T47D (cell line): ENCODE measurements at regions not wholly inside any gene's neighbourhood (a gene's known extent, or its start where the extent isn't known, plus 50 kb on each side); places are given as distances from the start of the nearest gene placed in this dataset.

Source experiments
- DNase-seq, 2 experiments: peaks; one replicate each; pipeline versions ENCODE4 v3.0.0 to v3.0.0-alpha.2; 2011 to 2012; ENCODE audit warnings: low read depth in 1 of 2, low spot score in 1 of 2
- JUND ChIP-seq: IDR thresholded peaks from 2 replicates; pipeline ENCODE4 v1.6.1; 2012; ENCODE audit warnings: low read depth
- in situ Hi-C: cut with HindIII; loops from 2 replicates; pipeline ENCODE4 v1.10.0; 2016; ENCODE audit warnings: low sequenced_read_pairs, low pct_unique_long_range_greater_than_20kb

DNA sequence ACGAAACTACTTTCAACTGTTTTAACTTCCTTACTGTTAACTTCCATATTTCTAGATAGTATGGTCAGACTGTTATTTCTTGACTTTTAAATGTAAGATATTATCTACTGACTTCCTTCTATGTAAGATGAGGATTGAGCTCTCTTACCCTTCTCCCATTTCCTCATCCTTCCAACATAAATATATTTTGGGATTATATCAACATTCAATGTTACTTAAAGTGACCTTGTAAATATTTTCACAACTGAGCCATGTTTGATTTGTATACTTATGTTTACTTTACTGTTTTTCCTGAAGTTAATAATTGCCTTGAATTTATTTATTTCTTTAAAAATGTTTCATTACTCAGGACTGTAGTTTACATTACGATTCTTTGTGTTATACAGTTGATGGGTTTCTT, 148.7 kb downstream of the ZIC5 start:
- in situ Hi-C loops: no loop called here
- DNase-seq: no peak
- TF ChIP-seq JUND: no peak

DNA sequence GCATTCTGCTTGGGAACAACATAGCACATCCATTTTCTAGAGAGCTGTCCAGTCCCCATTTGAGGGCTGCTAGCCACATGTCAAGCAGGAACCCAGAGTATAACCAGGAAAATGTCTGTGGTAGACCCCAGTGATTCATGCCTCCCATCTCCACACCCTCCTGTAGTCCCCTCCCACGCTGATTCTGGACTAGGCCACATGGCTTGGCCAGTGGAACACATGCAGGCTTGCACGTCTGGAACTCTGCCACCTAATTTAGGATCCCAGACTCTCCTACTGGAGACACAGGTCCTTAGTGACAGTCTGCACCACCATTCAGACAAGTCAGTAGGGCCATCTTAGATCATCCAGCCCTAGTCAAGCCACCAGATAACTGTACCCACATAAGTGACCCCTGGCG, 149.8 kb downstream of the ZIC5 start:
- no peak for DNase-seq
- no peak for TF ChIP-seq JUND
- in situ Hi-C loops: no loop called here

DNA sequence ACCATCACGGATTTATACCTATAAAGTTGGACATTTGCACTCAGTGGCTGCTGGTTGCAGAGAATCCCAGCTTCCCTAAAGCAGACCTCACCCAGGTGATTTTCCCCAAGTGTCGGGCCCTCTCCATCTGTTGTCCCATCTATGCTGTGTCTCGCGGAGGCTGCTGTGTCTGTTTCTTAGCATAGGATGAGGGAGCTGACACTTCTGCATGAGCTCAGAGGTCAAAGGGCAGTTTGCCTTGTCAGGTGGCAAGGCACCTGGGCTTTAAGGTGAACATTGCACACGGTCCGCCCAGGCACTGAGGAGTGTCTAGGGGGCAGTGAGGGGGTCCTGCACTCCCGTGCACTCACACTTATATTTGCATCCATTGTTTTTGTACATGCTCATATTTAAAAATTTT, 151.6 kb downstream of the ZIC5 start:
- no peak for DNase-seq
- in situ Hi-C loops: no loop called here
- TF ChIP-seq JUND: no peak

DNA sequence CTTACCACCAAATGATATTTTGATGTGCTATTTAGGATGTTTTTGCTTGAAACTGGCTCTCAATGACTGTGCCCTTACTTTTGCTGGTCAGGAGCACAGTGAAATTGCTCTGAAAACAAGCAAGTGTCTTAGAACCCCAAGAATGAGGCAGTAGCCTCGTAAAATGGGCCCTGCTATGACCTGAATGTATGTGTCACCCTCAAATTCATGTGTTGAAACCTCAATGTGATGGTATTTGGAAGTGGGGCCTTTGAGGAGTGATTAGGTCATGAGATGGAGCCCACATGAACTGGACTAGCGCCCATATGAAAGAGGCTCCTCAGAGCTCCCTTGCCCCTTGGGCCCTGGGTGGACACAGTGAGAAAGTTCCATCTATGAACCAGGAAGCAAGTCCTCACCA, 155.2 kb downstream of the ZIC5 start:
- in situ Hi-C loops: no loop called here
- DNase-seq: no peak
- TF ChIP-seq JUND: no peak

DNA sequence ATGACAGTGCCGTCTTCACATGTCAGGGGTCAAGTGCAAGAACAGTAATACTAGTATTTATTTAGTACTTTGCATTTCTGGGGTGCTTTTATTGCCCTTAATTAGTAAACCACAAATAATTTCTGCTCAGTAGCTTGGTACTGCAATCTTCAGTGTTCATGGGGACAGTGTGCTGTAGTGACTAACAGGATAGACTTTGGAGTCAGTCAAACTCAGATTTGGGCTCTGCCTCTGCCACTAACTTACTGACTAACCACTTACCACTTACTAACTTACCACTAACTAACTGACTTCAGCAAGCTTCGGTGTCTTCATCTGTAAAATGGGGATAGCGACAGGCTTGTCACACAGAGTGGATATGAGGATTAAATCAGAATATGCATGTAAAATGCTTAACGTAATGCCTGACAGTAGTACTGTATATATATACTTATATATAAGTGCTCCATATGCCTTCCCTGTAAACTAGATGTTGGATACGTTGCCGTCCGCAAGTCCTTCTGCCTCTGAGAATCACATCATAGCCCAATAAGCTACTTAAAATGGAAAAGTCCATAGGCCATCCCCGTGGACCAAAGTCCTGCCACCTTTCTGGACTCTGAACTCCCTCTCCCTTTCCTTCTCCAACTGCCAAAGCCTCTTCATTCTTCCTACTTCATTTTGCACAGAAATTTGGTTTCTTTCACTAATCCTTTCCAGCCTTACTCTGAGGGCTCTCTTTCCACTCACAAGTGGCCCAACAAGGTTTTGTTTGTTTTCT, 158.1 kb downstream of the ZIC5 start:
- no peak for TF ChIP-seq JUND
- in situ Hi-C loops: no loop called here

DNA sequence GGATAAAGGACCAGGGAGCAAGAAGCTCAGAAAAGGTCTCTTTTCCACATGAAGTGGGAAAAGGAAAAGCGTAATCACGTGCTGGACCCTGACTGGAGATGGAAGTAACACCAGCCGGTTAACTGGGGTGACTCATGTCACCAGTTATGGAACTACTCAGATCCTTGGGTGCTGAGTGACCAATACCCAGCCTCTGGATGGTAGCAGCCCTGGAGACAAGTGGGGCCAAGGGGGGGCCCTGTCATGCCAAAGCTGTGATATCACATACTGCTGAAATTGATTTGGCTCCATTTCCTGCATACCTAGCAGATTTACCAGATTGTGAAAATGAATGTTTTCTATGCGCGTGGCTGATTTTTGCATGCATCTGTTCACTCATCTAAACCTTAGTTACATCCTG, 158.9 kb downstream of the ZIC5 start:
- TF ChIP-seq JUND: no peak
- DNase-seq: no peak
- in situ Hi-C loops: no loop called here

More for the DNA sequence above, 158.1 kb downstream of the ZIC5 start:
- no peak for DNase-seq

DNA sequence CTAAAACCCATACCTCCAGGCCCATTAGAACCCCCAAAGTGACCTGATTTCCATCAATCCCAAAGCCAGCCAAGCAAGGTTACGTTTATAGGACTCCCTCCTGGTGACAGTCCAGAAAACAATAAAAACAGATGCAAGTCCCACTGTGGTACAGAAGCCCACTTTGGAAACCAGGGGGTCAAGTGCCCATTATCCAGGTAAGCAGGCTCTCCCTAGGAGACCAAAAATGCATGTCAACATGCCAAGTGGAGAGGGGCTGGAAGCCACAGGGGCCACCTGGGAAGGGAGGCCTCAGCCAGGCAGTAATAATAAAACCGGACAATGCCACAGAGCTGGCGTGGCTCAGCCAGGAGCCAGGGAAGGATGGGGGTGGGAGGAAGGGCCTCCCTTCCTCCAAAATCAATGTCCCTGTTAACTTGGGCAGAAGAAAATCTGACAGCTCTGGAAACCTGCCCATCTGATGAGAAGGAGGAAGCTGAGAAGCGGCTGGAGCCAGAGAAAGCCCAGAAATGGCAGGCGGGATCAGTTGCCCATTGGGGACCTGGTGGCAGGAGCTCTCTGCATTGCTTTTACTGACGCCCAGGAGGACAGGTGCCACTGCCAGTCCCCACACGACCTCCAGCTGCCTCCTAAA, 160.4 kb downstream of the ZIC5 start:
- in situ Hi-C loops: no loop called here

DNA sequence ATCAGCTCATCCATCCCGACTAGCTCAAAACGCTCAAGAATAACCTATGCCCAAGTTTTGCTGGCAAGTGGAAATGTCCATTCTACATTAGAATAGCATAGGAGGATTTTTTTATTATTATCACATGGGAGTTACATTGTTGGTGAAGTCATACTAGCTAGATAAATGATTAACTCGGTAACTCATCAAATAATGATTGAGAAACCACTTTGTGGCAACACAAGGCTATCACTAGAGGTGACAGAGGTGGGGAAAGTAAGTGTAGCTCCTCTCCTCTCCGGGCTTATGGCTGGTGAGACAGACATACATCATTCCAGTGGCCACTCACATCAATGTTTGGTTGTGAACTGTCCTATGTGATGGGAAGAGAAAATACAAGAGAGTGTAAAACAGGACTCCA, 161.6 kb downstream of the ZIC5 start:
- in situ Hi-C loops: no loop called here
- no peak for TF ChIP-seq JUND
- DNase-seq: no peak

More for the DNA sequence above, 160.4 kb downstream of the ZIC5 start:
- no peak for TF ChIP-seq JUND
- peak in 1 of 2 experiments; percentile 36 for DNase-seq

DNA sequence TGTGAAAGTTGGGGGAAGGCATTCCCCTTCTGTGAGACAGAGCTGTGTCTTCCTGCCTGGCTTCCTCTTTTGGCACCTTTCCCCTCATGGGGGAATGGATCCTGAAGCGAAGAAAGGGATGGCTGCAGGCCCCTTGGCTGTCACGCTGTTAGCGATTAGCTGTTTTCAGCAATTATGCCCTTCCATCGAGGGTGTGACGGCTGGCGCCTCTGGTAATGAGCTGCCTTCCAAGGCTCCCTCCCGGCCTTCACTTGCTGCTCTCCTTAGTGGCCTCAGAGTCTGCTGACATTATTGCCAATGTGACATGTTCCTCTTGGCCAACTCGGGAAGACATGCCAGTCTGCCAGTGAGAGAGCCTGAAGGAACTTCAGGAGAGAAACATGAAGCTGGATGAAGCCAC, 162.1 kb downstream of the ZIC5 start:
- in situ Hi-C loops: no loop called here
- no peak for TF ChIP-seq JUND
- no peak for DNase-seq

DNA sequence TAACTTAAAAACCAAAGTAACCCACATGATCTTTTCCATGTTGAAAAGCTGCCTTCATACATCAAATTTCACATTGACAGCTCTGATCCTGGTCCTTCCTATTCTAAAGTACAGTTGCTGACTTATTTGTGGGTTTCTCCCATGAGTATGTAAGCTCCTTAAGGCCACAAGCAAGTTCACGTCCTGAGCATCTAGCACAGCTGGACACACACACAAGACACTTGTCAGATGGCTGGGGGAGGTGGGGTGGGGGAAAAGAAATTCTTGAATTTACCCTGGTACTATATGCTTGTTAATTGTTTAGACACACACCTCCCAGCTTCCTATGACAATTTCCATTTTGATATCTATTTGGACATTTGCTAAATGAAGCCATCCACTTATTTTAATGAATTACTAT, 162.8 kb downstream of the ZIC5 start:
- TF ChIP-seq JUND: no peak
- in situ Hi-C loops: no loop called here
- DNase-seq: no peak

DNA sequence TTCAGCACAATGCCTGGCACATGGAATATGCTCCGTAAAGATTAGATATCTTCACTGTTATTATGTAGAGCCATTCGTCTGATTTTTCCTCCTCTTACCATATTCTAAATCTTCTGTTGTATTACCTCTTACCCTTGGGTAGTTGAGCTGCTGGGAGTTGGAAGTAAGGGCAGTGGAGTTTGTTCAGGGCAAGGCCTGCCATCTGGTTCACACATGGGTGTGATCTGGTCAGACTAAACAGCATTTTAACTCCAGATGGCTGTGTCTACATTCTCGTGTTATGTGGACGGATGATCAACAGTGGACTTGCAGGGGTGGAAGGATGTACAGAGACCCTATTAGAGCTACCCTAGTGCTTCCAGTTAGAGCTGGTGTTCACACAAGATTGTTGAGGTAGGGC, 164.9 kb downstream of the ZIC5 start:
- no peak for DNase-seq
- TF ChIP-seq JUND: no peak
- in situ Hi-C loops: no loop called here

DNA sequence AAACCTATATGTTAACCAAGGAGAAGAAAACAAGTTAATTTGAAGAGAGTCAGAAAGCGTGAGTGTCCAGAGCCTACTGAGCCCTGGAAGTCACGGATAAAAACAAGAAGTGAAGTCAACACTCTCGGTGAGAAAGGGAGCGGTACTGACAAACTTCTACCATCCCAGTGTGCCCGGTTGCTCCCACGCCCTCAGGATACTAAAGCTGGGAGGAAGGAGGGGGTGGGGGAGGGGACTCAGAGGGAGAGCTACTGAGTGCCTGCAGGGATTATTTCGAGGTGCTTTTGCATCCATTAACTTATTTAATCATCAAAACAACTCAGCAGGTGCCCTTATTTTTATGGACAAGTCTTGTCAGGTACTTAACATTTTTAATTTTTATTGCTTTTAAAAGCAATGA, 166.2 kb downstream of the ZIC5 start:
- in situ Hi-C loops: no loop called here
- no peak for TF ChIP-seq JUND
- no peak for DNase-seq

DNA sequence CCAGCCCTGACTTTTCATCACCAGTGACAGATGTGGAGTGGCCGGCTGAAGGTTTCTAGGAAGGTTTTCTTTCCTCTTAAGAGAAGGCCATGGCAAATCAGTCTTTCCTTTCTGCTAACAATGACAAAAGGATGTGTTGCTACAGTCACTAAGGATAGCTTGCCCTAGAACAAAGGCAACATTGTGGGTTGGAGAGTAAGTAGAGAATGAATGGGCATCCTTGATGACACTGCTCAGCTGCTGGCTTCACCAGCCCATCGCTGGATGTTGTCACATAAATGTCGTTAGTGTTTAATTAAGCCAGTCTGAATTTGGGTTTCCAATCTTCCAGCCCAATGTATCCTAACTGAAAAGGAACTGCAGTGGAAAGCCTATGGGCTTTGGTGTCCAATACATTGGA, 168.4 kb downstream of the ZIC5 start:
- in situ Hi-C loops: no loop called here
- TF ChIP-seq JUND: no peak
- DNase-seq: no peak

DNA sequence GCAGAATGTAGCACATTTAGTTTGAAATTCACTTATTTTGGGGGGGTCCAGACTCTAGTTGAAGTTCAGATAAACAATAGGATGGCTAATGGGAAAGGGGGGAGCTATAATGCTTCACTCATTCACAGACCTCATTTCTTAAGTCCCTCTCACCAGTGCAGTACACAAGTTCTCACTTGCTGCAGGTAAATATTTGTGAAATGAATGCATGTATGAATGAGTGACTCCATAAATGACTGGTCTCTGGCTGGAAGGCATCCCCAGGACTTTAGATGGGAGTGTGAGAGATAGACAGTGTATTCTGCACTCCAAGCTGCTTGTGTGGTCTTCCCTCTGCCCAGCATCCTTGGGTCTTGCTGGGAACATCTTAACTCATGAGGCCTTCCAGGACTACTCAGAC, 169.2 kb downstream of the ZIC5 start:
- DNase-seq: no peak
- TF ChIP-seq JUND: no peak
- in situ Hi-C loops: no loop called here
